Small intestine (tissue), 7 donors: ENCODE measurements at regions not wholly inside any gene's neighbourhood (a gene's known extent, or its start where the extent isn't known, plus 50 kb on each side); places are given as distances from the start of the nearest gene placed in this dataset.
A peak's percentile ranks its signal among the peaks of the same experiment; 100 is the strongest.

Experiments used
- DNase-seq, 2 donors: peaks; one replicate each; pipeline versions ENCODE4 v3.0.0 to v3.0.0-alpha.2; 2013
- FAIRE-seq: peaks from 2 replicates; lab custom pipeline; 2012; peaks lifted over from hg19 to GRCh38; lab: Jason Lieb, UNC
- H3K27ac ChIP-seq, 3 donors: one replicate each; pipeline ENCODE4 v1.5.1; 2013; ENCODE audit warnings: low read length in 2 of 3, mild to moderate bottlenecking in 2 of 3, control low read depth in 1 of 3, inconsistent platforms in 1 of 3, low read depth in 1 of 3, moderate library complexity in 1 of 3
- H3K27me3 ChIP-seq, 3 donors: one replicate each; pipeline ENCODE4 v1.6.1; 2013; ENCODE audit warnings: low read length in 3 of 3, inconsistent platforms in 1 of 3; ENCODE audit not compliant: control insufficient read depth in 3 of 3, insufficient read depth in 3 of 3
- H3K36me3 ChIP-seq, 3 donors: one replicate each; pipeline ENCODE4 v1.6.1; 2013; ENCODE audit warnings: low read length in 3 of 3, inconsistent platforms in 1 of 3, low read depth in 1 of 3, mild to moderate bottlenecking in 1 of 3, moderate library complexity in 1 of 3; ENCODE audit not compliant: control insufficient read depth in 3 of 3, insufficient read depth in 2 of 3
- H3K4me1 ChIP-seq, 3 donors: one replicate each; pipeline ENCODE4 v1.6.1; 2013; ENCODE audit warnings: low read length in 2 of 3, inconsistent platforms in 1 of 3, low read depth in 1 of 3, mild to moderate bottlenecking in 1 of 3, moderate library complexity in 1 of 3; ENCODE audit not compliant: control insufficient read depth in 3 of 3, insufficient read depth in 2 of 3
- H3K4me3 ChIP-seq, 3 donors: one replicate each; pipeline ENCODE4 v1.5.1; 2013; ENCODE audit warnings: low read length in 3 of 3, control low read depth in 1 of 3, inconsistent platforms in 1 of 3, low read depth in 1 of 3, mild to moderate bottlenecking in 1 of 3, moderate library complexity in 1 of 3
- H3K9me3 ChIP-seq, 2 donors: one replicate each; pipeline ENCODE4 v1.6.1; 2013; ENCODE audit warnings: low read depth in 1 of 2, low read length in 1 of 2; ENCODE audit not compliant: control insufficient read depth in 2 of 2, insufficient read depth in 1 of 2
- WGBS, 3 donors: extraction: QIAGEN DNeasy Blood & Tissue Kit; methylation state at CpG; one replicate each; pipeline ENCODE4 v1.1.7; 2013; 5-methylcytosine and 5-hydroxymethylcytosine counted together
- donor health status: healthy with polysubstance abuse.
- donor health status: control.
- donor health status: control.
- donor health status: Bipolar disorder and iron deficiency.
- donor health status: healthy.

DNA sequence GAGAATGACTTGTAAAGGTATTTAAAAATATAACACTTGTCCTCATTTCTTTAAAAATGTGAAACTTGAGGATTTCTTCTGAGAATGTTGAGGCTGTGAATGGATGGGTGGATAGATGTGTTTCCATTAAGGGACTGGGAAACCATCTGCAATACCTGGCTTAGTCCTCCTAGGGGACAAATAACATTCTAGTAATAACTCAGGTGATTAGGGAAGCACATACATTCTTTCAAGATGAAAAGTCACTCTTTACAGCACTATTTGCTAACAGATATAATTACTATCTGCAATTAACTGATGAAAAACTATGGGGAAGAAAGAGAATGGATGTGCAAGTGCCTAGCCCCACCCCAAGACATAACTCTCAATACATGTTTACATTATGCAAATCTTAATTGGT, 542.3 kb downstream of the CD83 start:
- FAIRE-seq = no peak
- Histone ChIP-seq H3K36me3 (no peaks in the 10 kb centered on the region), H3K4me3 (no peak overlapping the region), H3K27me3 (no peaks in the 10 kb centered on the region), H3K9me3 (no peaks in the 10 kb centered on the region), H3K4me1 (peaks cover 0 to 4% (median 3%) of the 10 kb centered on the region in 3 donors), H3K27ac (no peak overlapping the region)
- DNase-seq = no peak

DNA sequence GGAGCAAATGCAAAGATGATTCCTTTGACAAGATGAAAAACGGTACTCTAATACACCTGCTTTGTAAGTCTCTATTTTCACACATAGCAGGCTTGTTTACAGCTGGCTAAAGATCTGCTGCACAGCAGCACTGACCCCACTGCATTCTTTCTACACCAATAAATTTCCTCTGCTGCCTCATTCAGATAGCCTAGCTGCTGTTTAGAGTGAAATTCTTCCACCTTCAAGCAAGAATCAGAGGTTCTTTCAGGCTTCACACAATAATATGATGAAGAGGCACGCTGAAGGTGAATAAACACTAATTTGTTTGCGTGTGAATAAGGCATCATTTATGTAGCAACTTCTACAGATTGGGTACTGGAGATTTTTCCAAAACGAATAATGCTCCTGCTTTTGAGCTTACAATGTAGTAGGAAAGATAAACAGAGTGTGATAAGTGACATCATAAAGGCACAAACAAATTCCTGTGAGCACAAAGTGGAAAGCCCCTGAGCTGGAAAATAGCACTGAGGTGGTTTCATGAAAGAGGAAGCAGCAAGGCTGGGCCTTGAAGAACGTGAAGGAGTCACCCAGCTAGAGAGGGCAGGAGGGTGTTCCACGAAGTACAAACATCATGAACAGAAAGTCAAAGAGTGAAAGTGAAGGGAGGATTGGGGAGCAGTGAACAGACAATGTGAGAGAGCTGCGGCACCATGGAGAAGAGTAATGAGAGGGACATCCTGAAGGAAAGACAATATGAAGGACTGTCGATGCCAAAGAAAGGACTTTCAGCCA, 543.4 kb downstream of the CD83 start:
- Histone ChIP-seq H3K4me1 (peaks cover 0 to 3% (median 1%) of the 10 kb centered on the region in 3 donors), H3K27ac (no peak overlapping the region), H3K36me3 (no peaks in the 10 kb centered on the region), H3K9me3 (no peaks in the 10 kb centered on the region), H3K4me3 (no peak overlapping the region), H3K27me3 (no peaks in the 10 kb centered on the region)
- DNase-seq = peak in 1 of 2 donors; percentile 24
- FAIRE-seq = no peak
- WGBS, 3 donors = 39 to 49% (median 43%) methylated on average over 8 of the region's 8 CpGs

DNA sequence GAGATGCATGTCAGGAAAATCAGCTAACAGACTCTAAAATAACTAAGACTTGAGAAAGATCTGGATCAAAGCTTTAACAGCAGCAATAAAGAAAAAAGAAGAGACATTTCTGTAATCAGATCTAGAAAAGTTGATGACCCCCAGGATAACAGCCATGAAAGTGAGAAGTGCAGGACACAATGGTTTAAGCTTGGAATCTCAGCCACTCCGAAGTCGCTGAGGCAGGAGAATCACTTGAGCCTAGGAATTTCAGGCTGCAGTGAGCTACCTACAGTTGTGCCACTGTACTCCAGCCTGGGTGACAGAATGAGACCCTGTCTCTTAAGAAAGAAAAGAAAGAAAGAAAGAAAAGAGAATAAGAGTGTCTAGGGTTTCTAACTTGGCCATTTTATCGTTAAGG, 544.1 kb downstream of the CD83 start:
- 94 to 99% (median 98%) methylated on average over 3 of the region's 3 CpGs for WGBS, 3 donors
- H3K4me3 ChIP-seq = no peak overlapping the region
- peaks cover 0 to 3% (median 2%) of the 10 kb centered on the region in 3 donors for H3K4me1 ChIP-seq
- H3K36me3 ChIP-seq = no peaks in the 10 kb centered on the region
- DNase-seq = no peak
- H3K27me3 ChIP-seq = no peaks in the 10 kb centered on the region
- H3K27ac ChIP-seq = no peak overlapping the region
- no peak for FAIRE-seq
- no peaks in the 10 kb centered on the region for H3K9me3 ChIP-seq

DNA sequence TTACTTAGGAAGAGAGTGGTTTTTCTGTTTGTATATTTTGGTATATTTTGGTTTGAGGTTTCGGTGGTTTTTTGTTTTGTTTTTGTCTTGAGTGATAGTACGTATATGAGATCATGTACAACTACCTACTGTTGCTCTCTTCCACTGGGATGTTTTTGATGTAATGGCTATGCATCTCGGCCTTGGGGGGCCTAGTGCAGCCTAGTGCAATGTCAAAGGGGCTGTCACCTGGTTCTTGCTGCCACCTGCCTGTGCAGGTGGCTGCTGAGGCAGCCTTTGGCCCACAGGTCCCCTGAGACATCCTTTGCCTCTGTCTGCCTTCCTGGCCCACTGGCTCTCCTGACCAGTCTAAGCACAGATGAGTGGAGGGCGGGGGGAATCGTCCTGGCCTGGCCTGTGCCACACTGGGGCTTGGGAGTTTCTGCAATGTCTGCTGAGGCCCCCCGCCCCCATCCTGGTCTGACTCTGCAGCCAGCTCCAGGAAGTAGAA, 546.6 kb downstream of the CD83 start:
- no peaks in the 10 kb centered on the region for H3K36me3 ChIP-seq
- FAIRE-seq (no peak), DNase-seq (peak in 1 of 2 donors; percentile 33)
- H3K27ac ChIP-seq = no peak overlapping the region
- H3K4me1 ChIP-seq = peaks cover 0 to 3% (median 2%) of the 10 kb centered on the region in 3 donors
- no peaks in the 10 kb centered on the region for H3K27me3 ChIP-seq
- no peak overlapping the region for H3K4me3 ChIP-seq
- whole genome bisulfite sequencing, 3 donors = 54 to 70% (median 65%) methylated on average over 6 of the region's 6 CpGs
- no peaks in the 10 kb centered on the region for H3K9me3 ChIP-seq

DNA sequence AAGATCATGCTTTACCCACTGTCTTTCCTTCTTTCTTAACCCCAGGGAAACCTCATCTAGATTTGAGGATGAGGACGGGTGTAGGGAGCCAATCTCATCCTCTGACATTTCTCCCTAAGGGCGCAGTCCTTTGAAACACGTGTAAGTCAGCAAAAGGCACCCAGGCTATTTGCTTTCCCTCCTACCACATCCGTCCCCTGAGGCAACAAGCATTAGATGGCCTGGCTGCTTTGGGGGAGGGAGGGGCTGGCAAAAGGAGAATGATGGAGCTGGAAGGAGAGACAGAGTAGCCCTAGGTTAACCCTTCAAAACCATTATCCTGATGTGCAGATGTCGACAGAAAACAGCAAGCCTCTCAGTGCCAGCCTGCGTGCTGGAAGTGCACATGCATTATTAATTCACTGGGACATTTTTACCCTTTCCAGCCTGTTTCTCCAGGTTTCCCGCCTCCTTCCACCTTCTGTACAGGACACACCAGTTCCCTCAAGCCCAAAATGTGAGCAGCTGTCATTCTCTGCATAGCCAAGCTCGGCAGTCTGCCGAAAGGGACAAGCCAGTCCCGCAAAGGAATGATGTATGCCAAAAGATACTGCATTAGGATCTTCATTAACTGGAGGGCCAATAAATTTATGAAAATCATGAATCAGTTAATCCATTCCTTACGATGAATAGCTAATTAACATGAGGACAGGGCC, 547.2 kb downstream of the CD83 start:
- DNase-seq = no peak
- 68 to 88% (median 81%) methylated on average over 11 of the region's 11 CpGs for WGBS, 3 donors
- Histone ChIP-seq H3K36me3 (no peaks in the 10 kb centered on the region), H3K4me3 (no peak overlapping the region), H3K4me1 (peaks cover 0 to 3% (median 2%) of the 10 kb centered on the region in 3 donors), H3K27me3 (no peaks in the 10 kb centered on the region), H3K9me3 (no peaks in the 10 kb centered on the region), H3K27ac (no peak overlapping the region)
- FAIRE-seq = no peak

DNA sequence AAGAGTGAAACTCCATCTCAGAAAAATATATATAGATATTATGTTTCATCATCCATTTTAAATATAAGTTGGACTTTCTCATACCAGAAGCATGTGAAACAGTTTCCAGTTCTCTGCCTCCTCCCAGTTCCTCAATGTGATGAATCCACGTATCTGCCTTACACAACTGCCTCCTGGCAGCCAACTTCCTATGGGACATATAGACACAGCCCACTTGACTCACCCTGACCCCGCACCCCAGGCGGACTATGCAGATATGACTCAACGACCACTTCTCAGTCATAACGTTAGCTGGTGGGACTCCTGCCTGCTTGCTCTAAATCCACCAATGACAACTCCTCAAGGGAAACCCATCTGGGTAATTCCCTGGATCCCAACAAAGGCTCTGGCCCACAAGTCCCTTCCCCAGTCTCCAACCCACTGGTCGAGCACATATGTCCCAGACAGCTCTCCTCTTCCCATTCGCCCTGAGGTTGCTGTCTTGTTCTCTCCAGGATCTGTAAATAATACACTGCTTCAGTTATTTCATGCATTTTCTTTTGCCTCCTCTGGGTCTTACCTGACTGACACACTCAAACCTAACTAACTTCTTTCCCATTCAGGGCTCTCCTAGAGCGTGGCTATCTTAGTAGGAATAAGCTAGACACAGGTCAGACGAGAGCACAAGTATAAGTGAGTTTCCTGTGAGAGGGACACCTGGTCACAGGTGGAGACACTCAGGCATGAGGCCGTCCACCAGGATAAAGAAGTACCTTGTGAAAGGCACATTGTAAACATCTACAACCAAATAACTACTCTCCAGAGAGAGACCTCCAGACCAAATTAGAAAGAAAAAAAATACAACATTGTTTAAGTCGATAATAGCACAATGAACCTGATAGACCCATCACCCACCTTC, 548.5 kb downstream of the CD83 start:
- no peak for FAIRE-seq
- Histone ChIP-seq H3K4me1 (peaks cover 0 to 3% (median 0%) of the 10 kb centered on the region in 3 donors), H3K27ac (no peak overlapping the region), H3K4me3 (no peak overlapping the region), H3K27me3 (no peaks in the 10 kb centered on the region), H3K36me3 (no peaks in the 10 kb centered on the region), H3K9me3 (no peaks in the 10 kb centered on the region)
- 78 to 83% (median 79%) methylated on average over 11 of the region's 11 CpGs for WGBS, 3 donors
- DNase-seq = no peak

DNA sequence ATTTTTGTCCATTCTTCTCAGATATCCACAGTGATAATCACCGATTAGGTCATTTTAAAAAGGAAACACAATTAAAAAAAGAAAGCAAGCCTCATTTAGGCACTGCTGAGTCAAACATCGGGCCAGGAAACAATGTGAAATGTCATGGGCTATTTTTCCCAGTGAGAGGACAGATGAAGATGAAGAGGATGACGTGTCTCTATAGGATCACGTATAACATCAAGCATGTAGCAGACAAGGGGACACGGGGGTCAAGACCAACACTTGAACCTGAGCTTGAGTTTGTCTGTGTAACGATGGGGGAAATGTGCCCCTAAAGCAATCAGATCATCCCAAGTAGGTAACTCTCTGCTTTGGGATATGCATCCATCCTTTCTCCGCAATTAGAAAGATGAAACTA, 553.2 kb downstream of the CD83 start:
- Histone ChIP-seq H3K9me3 (no peaks in the 10 kb centered on the region), H3K36me3 (no peaks in the 10 kb centered on the region), H3K27me3 (no peaks in the 10 kb centered on the region), H3K4me1 (peaks cover 0 to 11% (median 0%) of the 10 kb centered on the region in 3 donors), H3K4me3 (no peak overlapping the region), H3K27ac (no peak overlapping the region)
- FAIRE-seq (no peak), DNase-seq (no peak)
- 42 to 79% (median 63%) methylated on average over 7 of the region's 7 CpGs for WGBS, 3 donors

DNA sequence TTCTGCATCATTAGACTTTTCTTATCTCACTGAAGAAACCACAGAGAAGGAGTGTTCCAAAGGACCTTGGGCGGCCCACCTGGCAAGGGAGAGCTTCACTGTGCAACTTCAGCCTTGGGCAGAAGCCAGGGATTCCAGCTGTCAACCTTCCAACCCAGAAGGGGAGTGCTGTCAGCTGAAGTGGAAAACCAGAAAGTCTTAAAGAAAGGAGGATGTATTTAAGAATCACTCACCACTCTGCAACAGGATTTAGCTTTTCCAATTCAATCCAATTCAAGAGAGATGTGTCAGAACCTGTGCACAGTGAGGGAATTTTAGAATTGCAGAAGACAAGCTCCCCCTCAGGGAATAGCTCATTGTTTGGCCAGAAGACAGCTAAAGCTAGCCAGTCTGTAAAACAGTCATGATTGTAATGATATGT, 553.7 kb downstream of the CD83 start:
- no peak overlapping the region for H3K27ac ChIP-seq
- H3K27me3 ChIP-seq = no peaks in the 10 kb centered on the region
- no peaks in the 10 kb centered on the region for H3K36me3 ChIP-seq
- no peak for FAIRE-seq
- no peaks in the 10 kb centered on the region for H3K9me3 ChIP-seq
- H3K4me1 ChIP-seq = peaks cover 0 to 9% (median 0%) of the 10 kb centered on the region in 3 donors
- no peak overlapping the region for H3K4me3 ChIP-seq
- 5 to 36% (median 29%) methylated on average over 1 of the region's 1 CpG for WGBS, 3 donors
- peak; percentile 25 to 44 for DNase-seq
